Glomerular endothelial cell (primary cell): ENCODE measurements at regions not wholly inside any gene's neighbourhood (a gene's known extent, or its start where the extent isn't known, plus 50 kb on each side); places are given as distances from the start of the nearest gene placed in this dataset.

Experiments
- DNase-seq: peaks from one replicate; pipeline ENCODE4 v3.0.0-alpha.2; 2011; ENCODE audit warnings: low read depth, low spot score; ENCODE audit errors: extremely low read depth

DNA sequence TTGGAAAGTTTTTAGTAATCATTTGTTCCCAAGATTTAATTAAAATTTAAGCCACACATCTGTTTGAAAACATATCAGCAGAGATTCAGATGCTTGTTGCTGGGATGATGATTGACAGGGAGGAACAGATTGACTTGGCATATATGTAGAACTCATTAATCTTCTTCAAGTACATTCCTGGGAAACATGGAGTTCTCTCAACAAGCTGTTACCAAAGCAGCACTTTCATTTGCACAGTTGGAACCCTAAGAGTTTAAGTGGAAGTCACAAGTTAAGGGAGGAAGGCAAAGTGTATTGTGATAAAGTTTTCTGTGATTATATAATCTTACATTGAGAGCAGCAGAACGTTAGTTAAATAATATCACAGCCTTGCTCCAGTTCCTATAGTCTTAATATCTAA is 485.4 kb upstream of the CELF2 start:
- DNase-seq: no peak

DNA sequence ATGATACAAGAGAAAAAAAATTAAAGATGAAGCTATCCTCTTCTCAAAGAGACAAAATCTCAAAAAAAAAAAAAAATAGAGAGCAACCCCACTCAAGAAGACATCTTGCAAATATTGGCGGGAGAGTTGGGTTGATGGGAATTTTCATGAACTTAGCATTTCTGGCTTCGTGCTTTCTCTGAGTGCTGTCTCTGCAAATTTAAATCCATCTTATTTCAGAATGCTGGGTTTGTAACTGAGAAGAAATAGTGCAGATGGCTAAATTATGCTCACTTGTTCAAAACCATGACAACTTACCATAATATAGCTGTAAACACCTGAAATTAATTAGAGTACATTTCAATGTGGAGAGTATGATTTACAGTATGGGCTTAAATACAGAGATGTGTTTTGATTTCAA is 484.8 kb upstream of the CELF2 start:
- DNase-seq: no peak

GRCh38 chr10:10533437-10533836 is 484.2 kb upstream of the CELF2 start:
- DNase-seq: no peak

DNA sequence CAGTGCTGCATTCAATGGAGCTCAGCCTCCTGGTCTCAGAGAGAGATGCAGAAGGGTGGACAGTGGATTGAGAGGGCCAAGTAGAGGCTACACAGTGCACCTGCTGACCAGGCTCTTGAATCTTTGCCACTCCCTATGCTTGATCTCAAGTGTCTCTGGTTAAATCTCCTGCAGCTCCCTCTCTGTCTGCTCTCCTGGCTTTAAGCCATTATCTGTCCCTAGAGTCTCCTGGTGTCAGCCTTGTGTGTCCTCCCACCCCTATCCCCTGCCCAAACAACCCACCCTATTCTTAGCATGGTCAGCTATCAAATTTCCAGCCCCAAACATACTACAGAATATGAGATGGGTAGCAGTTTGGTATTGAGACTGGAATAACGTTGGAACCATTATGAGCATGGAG is 479.3 kb upstream of the CELF2 start:
- no peak for DNase-seq

DNA sequence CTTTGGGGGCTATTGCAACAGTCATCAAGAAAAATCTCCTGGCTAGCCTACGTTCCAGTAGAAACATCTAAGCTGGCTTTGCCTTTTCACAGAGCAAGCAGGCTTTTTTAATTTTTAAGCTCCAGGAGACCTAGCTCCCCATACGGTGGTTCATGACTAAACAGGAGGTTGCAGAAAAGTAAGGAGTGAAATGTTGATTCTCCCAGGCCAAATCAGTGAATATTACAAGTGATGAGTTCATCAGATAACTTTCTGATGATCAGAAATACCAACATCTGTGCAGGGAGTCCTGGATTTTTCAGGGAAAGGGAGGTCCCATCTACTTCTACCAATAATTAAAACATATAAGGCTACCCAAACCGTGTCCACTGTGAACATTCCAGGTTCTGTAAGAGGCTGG is 477.3 kb upstream of the CELF2 start:
- no peak for DNase-seq

- DNase-seq: no peak
Measured at GRCh38 chr10:10542477-10542876, 475.2 kb upstream of the CELF2 start.

DNA sequence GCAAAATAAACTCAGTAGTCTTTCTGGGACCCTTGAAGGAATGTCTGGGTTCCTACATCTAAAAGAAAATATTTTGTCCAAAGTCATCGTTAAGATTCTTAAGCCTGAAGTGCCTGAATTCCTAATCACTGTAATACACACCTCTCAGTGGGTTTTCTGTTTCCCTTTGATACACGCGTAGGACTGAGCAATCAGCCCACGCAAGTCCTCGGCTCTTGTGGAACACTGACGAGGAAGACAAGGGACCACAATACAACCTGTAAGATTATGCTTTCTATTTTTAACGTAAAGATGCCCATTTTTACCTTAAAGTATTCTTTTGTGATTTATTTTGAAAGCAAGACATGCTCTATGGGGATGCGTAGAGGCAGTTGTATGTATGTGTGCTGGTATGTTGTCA is 472.8 kb upstream of the CELF2 start:
- no peak for DNase-seq

- DNase-seq: no peak
Measured at GRCh38 chr10:10545771-10546170, 471.9 kb upstream of the CELF2 start.

- DNase-seq: no peak
Measured at GRCh38 chr10:10551596-10552301, 465.9 kb upstream of the CELF2 start.

DNA sequence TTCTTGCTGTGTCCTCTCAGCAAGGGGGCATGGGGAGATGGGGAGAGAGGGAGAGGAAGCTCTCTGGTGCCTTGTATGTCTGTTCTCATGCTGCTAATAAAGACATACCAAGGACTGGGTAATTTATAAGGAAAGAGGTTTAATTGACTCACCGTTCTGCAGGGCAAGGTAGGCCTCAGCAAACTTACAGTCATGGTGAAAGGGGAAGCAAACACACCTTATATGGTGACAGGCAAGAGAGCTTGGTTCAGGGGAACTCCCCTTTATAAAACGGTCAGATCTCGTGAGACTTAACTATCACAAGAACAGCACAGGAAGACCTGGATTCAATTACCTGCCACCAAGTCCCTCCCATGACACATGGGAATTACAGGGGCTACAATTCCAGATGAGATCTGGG is 464.7 kb upstream of the CELF2 start:
- no peak for DNase-seq

DNA sequence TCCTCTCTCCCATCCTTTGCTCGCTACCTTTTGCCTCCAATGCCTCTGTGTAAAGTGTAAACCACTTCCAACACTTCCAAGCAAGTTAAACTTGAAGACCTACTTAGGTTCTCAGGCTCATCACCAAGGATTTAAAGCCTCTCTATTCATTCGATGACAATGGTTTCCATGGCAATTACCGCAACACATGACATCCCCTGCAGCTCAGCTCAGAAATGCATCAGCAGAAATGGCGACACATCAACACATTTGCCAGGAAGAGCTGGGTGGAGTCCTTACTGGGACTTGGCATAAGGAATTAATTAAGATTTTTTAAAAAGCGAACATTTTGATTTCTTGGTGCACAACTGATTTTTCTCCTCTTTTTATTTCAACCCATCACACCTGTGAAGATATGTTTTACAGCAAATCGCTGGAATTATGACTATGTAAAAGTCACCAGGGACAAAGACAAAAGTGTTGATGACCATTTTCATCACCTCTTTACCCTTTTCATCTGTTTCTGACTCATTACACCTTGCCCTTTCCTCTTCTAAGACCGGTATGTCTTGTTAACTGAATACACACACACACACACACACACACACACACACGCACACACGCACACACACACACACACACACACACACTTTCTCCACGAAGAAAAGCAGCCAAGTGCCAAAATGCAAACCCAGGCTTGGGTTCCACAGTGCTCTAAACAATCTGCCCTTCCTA is 453.4 kb upstream of the CELF2 start:
- no peak for DNase-seq

DNA sequence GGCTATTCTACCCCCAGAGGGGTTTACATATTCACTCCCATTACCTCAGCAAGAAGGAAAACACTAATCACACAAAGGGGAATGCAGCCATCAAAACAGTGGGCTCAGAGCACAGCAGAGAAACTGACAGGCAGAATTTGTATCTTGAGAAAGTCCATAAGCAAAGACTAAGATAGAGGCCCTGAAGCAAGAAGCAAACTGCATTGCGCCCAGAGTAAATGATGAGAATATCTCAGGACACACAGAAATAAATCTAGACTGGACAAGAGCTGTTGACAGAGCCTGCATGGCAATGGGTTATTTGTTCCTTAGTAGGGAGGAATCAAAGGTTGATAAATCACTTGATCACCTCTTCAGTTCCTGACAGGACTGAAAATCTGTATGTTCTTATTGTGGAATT is 440.7 kb upstream of the CELF2 start:
- no peak for DNase-seq

- DNase-seq: no peak
Measured at GRCh38 chr10:10579709-10580108, 438.0 kb upstream of the CELF2 start.

DNA sequence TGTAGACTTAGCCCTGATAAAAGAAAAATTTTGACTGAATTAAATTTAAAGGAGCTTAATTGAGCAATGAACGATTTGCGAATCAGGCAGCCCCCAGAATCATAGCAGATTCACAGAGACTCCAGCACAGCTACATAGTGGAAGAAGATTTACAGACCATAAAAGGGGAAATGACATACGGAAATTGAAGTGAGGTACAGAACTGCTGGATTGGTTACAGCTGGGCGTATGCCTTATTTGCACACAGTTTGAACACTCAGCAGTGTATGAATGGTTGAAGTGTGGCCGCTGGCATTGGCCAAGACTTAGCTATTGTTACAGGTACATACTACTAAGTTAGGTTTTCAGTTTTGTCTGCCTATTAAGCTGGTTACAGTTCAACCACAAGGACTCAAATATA is 433.5 kb upstream of the CELF2 start:
- DNase-seq: no peak

GRCh38 chr10:10587744-10588393 is 429.8 kb upstream of the CELF2 start:
- no peak for DNase-seq

DNA sequence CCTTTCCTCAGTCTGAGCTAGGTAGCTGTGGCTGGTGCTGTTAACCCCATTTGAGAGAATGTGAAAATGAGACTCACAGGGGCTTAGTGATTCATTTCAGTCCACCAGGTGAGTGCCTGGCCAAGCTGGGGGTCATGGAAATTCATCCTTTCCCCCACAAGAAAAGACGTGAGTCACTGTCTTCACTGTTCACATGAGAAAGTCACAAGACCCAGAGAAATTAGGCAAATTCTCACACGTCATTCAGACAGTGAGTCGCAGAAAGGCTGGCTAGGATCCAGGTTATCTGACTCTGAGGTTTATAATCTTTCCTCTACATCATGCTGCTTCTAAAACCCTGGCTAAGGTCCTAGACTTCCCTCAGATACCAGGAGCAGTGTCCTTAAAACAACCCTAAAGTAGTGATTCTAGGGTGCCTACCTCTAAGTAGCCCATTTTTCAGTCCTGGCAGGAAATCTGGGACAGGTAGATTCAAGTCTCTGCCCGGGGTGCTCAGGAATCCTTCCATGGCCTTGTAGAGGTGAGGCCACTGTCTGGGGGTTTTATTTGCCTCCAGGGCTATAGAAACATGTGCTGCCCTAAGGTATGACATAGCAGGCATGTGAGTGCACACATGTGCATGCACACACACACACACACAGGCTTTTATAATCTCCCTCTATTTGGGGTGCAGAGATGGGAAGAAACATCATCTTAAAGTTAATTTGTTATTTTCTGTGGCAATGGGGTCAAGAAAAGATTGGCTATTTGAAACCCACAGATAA is 427.9 kb upstream of the CELF2 start:
- no peak for DNase-seq

GRCh38 chr10:10591715-10592341 is 425.8 kb upstream of the CELF2 start:
- no peak for DNase-seq

DNA sequence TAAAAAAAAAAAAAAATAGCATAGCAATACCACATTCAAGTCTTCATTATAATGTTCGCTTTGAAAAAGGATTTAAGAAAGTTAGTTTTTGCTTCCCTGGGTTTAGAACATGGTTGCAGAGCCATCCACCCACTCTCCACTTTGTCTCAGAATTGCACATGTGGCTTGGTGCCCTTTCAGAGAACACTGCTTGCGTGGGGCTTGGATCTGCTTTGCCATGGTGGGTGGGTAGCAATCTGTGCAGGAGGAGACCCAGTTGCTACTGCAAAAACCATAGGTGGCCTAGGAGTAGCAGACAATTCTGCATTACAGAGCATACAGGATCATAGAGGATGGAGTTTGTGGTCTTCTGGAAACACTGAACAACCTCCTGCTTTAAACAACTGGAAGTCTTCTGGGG is 421.4 kb upstream of the CELF2 start:
- no peak for DNase-seq

DNA sequence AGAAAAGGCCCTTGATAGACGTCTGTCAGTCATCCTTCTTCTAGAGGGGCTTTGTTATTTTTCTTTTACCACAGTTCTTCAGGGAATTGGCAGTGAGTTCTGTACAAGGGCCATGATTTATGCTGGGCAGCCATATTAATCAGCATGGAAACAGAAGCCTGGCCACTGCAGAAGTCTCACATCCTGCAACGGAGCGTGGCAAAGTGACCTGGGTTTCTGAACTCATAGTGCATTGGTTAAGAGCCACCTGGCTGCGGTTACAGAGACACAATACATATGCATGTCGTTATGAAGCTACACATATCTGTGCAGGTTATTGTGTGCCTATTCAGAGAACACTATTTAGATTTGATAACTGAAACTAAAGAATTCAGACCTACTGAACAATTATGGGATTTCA is 419.4 kb upstream of the CELF2 start:
- DNase-seq: no peak

- DNase-seq: no peak
Measured at GRCh38 chr10:10600004-10600403, 417.7 kb upstream of the CELF2 start.

GRCh38 chr10:10605551-10606081 is 412.1 kb upstream of the CELF2 start:
- no peak for DNase-seq
